Fibroblast of pulmonary artery (primary cell): ENCODE measurements at regions not wholly inside any gene's neighbourhood (a gene's known extent, or its start where the extent isn't known, plus 50 kb on each side); places are given as distances from the start of the nearest gene placed in this dataset.

Experiments
- DNase-seq: peaks from one replicate; pipeline ENCODE4 v3.0.0-alpha.2; 2010; ENCODE audit warnings: low read depth
- H3K4me3 ChIP-seq: replicated peaks from 2 replicates; pipeline ENCODE4 v1.5.1; 2011; ENCODE audit warnings: low read depth, mild to moderate bottlenecking, control low read depth, low read length, moderate library complexity
- TF ChIP-seq, protein P1 (sequence below): IDR thresholded peaks from 2 replicates; pipeline ENCODE4 v1.5.1; 2011; ENCODE audit warnings: mild to moderate bottlenecking, control low read depth, low read length, inconsistent platforms; ENCODE audit errors: missing control alignments

- TF ChIP-seq, protein P1, sequence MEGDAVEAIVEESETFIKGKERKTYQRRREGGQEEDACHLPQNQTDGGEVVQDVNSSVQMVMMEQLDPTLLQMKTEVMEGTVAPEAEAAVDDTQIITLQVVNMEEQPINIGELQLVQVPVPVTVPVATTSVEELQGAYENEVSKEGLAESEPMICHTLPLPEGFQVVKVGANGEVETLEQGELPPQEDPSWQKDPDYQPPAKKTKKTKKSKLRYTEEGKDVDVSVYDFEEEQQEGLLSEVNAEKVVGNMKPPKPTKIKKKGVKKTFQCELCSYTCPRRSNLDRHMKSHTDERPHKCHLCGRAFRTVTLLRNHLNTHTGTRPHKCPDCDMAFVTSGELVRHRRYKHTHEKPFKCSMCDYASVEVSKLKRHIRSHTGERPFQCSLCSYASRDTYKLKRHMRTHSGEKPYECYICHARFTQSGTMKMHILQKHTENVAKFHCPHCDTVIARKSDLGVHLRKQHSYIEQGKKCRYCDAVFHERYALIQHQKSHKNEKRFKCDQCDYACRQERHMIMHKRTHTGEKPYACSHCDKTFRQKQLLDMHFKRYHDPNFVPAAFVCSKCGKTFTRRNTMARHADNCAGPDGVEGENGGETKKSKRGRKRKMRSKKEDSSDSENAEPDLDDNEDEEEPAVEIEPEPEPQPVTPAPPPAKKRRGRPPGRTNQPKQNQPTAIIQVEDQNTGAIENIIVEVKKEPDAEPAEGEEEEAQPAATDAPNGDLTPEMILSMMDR, result no peak
- no peak for DNase-seq
- no peak overlapping the region for H3K4me3 ChIP-seq
Observed at GRCh38 chr6:33857093-33857931, 53.5 kb upstream of the MLN start.

- H3K4me3 ChIP-seq, result no peak overlapping the region
- DNase-seq, result no peak
- TF ChIP-seq, protein P1, result no peak
Observed at GRCh38 chr6:33856655-33857054, 52.9 kb upstream of the MLN start.

DNA sequence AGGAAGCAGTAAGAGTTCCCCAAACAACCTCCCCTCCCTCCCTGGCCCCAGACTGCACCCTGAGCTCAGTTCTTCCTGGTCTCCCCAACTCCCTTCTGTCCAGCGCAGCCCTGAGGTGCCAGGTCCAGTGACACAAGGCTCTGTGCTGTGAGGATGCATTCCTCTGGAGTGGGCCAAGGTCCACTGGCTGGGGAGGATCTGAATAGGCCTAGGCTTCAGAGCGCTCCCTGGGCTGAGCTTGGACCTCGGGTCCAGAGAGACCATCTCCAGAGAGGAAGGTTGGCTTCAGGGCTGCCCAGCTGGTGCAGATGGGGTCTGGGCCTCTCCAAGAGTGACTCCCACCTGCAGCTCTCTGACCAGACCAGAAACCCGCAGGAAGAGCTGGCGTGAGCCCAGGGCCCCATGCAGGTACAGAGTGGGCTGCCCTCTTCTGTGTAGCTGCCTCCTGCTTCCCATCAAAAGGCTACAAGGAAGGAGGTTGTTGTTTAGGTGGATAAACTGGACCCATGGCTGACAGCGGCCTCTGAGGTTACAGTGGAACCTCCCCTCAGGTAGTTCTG is 52.3 kb upstream of the MLN start:
- TF ChIP-seq, protein P1, result no peak
- H3K4me3 ChIP-seq, result no peak overlapping the region
- DNase-seq, result no peak

GRCh38 chr6:33854572-33855030 is 50.8 kb upstream of the MLN start:
- no peak overlapping the region for H3K4me3 ChIP-seq
- TF ChIP-seq, protein P1, result no peak
- no peak for DNase-seq

GRCh38 chr6:33853736-33854135 is 49.9 kb upstream of the MLN start:
- TF ChIP-seq, protein P1, result no peak
- no peak for DNase-seq
- no peak overlapping the region for H3K4me3 ChIP-seq
